Body of pancreas (tissue), 4 donors: ENCODE measurements at regions not wholly inside any gene's neighbourhood (a gene's known extent, or its start where the extent isn't known, plus 50 kb on each side); places are given as distances from the start of the nearest gene placed in this dataset.

Experiments
- CTCF ChIP-seq, 7 experiments: fragments of 450-650 bp in 4 of 7; fragments of 200-600 bp in 3 of 7; sonication (generic) in 3 of 7; IDR thresholded peaks; one replicate each; pipeline ENCODE4 v1.5.1; 2016 to 2019; ENCODE audit warnings: antibody characterized with exemption in 7 of 7
- POLR2A ChIP-seq, 3 donors: fragments of 450-650 bp; IDR thresholded peaks; one replicate each; pipeline ENCODE4 v1.6.1; 2016; ENCODE audit warnings: antibody characterized with exemption in 3 of 3, mild to moderate bottlenecking in 2 of 3

- TF ChIP-seq CTCF (IDR thresholded peaks at IDR 0.05) (no peak), POLR2A (IDR thresholded peaks at IDR 0.05) (no peak)
Observed at GRCh38 chr12:76276499-76277151, 71.6 kb downstream of the BBS10 start.
